Dermis blood vessel endothelial cell (primary cell): ENCODE measurements at regions not wholly inside any gene's neighbourhood (a gene's known extent, or its start where the extent isn't known, plus 50 kb on each side); places are given as distances from the start of the nearest gene placed in this dataset.
A peak's percentile ranks its signal among the peaks of the same experiment; 100 is the strongest.
"Not testable (repeated sequence)": the region's sequence is repeated elsewhere in the genome, so short reads cannot be mapped to it uniquely, and the experiment has no call there.

Experiments used
- DNase-seq: peaks from one replicate; pipeline ENCODE4 v3.0.0; 2010

- DNase-seq, result peak; percentile 54
These were observed 206.6 kb downstream of the SPRY1 start for GRCh38 chr4:123603165-123603564.

GRCh38 chr4:123605797-123606196 is 209.2 kb downstream of the SPRY1 start:
- DNase-seq, result not testable (repeated sequence)

GRCh38 chr4:123606336-123606735 is 209.7 kb downstream of the SPRY1 start:
- no peak for DNase-seq

GRCh38 chr4:123606946-123607542 is 210.4 kb downstream of the SPRY1 start:
- DNase-seq, result no peak

GRCh38 chr4:123609829-123610228 is 213.2 kb downstream of the SPRY1 start:
- DNase-seq, result no peak

GRCh38 chr4:123613586-123614344 is 217.2 kb downstream of the SPRY1 start:
- no peak for DNase-seq

- DNase-seq, result no peak
These were observed 219.3 kb downstream of the SPRY1 start for GRCh38 chr4:123615901-123616300.

- peak; percentile 94 for DNase-seq
These were observed 220.4 kb downstream of the SPRY1 start for GRCh38 chr4:123616951-123617461.

- no peak for DNase-seq
These were observed 221.2 kb downstream of the SPRY1 start for GRCh38 chr4:123617791-123618190.

- no peak for DNase-seq
These were observed 222.0 kb downstream of the SPRY1 start for GRCh38 chr4:123618606-123619005.

- DNase-seq, result no peak
These were observed 222.7 kb downstream of the SPRY1 start for GRCh38 chr4:123619326-123619725.

- no peak for DNase-seq
These were observed 223.3 kb downstream of the SPRY1 start for GRCh38 chr4:123619895-123620294.

GRCh38 chr4:123621072-123621705 is 224.6 kb downstream of the SPRY1 start:
- DNase-seq, result peak; percentile 71

GRCh38 chr4:123622572-123622971 is 226.0 kb downstream of the SPRY1 start:
- no peak for DNase-seq

- DNase-seq, result no peak
These were observed 227.0 kb downstream of the SPRY1 start for GRCh38 chr4:123623611-123624010.

GRCh38 chr4:123624959-123625358 is 228.4 kb downstream of the SPRY1 start:
- no peak for DNase-seq

- DNase-seq, result no peak
These were observed 231.7 kb downstream of the SPRY1 start for GRCh38 chr4:123628288-123628687.

- DNase-seq, result peak; percentile 41
These were observed 235.4 kb downstream of the SPRY1 start for GRCh38 chr4:123631786-123632692.

- DNase-seq, result no peak
These were observed 236.1 kb downstream of the SPRY1 start for GRCh38 chr4:123632693-123633030.

GRCh38 chr4:123638834-123639233 is 242.2 kb downstream of the SPRY1 start:
- DNase-seq, result no peak

GRCh38 chr4:123640271-123640670 is 243.7 kb downstream of the SPRY1 start:
- no peak for DNase-seq

- DNase-seq, result no peak
These were observed 244.2 kb downstream of the SPRY1 start for GRCh38 chr4:123640824-123641223.

- peak; percentile 9 for DNase-seq
These were observed 247.1 kb downstream of the SPRY1 start for GRCh38 chr4:123643691-123644090.
